G401 (cell line): ENCODE measurements at regions not wholly inside any gene's neighbourhood (a gene's known extent, or its start where the extent isn't known, plus 50 kb on each side); places are given as distances from the start of the nearest gene placed in this dataset.

Source experiments
- DNase-seq: peaks from one replicate; pipeline ENCODE4 v3.0.0-alpha.2; 2015; ENCODE audit warnings: low spot score
- in situ Hi-C: cut with HindIII; loops from 2 replicates; pipeline ENCODE4 v1.10.0; 2016; ENCODE audit warnings: low sequenced_read_pairs, mixed read lengths

DNA sequence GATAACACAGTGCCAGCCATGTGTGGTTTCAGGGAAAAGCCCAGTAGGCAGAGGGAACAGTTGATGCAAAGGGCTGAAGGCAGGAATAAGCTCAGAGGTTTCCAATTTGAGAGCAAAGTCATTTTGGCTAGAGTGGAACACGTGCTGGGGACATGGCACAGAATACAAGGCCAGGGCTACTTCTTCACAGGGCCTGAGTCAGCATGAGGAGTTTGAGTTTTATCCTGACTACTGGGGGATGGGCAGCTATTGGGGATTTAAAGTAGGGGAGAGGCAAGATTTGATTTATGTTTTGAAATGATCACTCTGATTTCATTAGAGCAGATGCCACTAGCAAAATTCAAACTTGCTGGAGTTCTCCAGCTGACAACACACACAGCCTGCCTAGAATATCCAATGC lies 241.1 kb upstream of the CSF3R start:
- in situ Hi-C loops = no loop called here
- DNase-seq = no peak

DNA sequence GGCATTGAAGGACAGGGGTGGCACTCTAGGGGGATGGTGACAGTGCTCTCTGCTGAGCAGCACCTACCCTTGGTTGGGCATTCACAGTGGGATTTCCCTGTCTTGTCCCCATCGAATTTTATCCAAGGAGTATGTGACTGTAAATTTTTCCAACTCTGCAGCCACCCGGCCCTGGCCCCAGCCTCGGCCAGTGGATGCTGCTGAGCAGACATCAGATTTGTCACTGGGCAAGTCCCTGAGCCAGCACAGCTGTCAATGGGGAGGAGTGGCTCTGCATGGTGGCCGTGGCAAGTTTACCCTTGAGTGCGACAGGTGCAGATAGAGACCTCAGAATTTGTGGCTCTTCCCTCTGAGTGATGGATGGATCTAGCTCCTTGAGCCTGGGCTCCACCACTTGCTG lies 240.2 kb upstream of the CSF3R start:
- in situ Hi-C loops = no loop called here
- DNase-seq = no peak

DNA sequence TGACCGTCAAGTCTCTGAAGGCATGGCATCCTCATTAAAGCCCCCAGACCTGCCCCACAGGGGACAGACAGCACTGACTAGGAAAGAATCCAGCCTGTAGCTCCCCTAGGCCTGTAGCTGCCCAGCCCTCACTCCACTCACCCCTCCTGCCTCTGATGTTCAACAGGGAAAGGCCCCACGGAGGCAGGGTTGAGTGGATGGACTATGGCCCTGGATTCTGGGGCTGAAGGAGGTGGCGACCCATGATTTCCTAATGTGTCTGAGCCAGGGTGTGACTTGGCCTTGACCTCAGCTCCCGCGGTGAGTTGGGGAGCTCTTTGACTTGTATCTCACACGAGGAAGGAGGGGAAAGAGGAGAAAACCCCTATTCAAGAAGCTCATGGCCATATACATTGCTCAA lies 238.5 kb upstream of the CSF3R start:
- DNase-seq = no peak
- in situ Hi-C loops = no loop called here

DNA sequence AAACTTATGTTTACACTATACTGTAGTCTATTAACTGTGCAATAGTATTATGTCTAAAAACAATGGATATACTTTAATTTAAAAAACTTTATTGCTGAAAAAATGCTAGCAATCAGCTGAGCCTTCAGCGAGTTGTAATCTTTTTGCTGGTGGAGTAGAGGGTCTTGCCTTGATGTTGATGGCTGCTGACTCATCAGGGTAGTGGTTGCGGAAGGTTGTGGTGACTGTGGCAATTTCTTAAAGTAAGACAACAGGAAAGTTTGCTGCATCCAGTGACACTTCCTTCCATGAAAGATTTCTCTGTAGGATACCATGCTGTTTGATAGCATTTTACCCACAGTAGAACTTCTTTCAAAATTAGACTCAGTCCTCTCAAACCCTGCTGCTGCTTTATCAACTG lies 234.7 kb upstream of the CSF3R start:
- in situ Hi-C loops = no loop called here
- no peak for DNase-seq

DNA sequence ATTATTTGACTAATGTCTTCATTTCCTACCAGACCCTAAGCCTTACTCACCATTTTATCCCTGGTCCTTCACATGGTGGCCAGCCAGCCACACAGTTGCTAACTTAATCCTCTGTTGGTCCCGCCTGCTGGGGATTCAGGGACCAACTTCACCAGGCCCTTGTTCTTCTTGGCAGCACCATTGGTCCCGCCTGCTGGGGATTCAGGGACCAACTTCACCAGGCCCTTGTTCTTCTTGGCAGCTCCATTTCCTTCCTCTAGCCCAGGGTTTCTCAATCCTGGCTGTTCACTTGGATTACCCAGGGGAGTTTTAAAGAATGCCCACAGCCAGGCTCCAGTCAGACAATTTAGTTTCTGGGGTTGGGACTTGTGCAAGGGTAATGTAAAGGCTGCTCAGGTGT lies 233.1 kb upstream of the CSF3R start:
- in situ Hi-C loops = no loop called here
- DNase-seq = no peak

DNA sequence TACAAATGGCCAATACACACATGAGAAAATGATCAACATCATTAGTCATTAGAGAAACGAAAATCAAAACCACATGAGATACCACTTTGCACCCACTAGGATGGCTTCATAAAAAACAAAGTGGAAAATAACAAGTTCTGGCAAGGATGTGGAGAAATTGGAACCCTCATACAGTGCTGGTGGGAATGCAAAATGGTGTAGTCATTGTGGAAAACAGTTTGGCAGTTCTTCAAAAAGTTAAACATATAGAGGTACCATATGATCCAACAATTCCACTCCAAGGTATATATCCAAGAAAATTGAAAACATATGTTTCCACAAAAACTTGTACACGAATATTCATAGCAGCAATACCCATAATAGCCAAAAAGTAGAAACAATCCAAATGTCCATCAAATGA lies 231.6 kb upstream of the CSF3R start:
- DNase-seq = no peak
- in situ Hi-C loops = no loop called here

DNA sequence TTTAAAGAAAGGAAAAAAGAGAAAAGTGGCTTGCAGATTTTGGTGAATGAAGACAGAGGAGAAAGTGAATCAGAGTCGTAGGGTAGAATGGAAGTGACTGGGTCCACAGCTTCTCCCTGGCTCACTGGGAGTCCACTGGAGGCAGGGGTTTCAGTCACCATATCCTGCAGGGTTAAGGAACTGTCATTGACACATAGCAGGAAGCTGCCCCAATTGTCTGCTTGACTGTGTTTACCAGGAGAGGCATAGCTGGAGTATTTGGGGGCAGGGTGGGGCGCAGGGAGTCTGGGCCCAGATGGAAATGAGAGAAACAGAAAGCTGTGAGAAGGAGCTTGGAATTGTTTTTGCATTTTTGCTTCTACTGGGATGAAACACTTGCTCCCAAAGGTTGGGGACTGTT lies 228.8 kb upstream of the CSF3R start:
- no peak for DNase-seq
- in situ Hi-C loops = no loop called here

DNA sequence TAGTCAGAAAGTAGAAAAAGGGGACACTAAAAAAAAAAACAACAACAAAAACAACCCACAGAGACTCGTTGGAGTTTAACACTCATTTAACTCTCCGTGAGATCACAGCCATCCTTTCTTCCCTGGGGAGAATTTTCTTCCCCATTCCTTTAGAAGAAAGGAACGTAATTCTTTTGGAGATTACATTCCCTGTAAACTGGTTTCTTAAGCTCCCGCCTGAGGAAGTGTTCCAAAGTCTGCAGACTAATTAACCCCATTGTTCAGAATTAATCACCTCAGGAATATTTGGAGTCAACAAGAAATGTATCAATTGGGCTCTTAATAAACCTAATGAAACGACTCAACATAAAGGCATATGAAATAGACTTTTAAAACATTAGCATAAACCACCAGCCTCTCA lies 228.2 kb upstream of the CSF3R start:
- DNase-seq = no peak
- in situ Hi-C loops = no loop called here

DNA sequence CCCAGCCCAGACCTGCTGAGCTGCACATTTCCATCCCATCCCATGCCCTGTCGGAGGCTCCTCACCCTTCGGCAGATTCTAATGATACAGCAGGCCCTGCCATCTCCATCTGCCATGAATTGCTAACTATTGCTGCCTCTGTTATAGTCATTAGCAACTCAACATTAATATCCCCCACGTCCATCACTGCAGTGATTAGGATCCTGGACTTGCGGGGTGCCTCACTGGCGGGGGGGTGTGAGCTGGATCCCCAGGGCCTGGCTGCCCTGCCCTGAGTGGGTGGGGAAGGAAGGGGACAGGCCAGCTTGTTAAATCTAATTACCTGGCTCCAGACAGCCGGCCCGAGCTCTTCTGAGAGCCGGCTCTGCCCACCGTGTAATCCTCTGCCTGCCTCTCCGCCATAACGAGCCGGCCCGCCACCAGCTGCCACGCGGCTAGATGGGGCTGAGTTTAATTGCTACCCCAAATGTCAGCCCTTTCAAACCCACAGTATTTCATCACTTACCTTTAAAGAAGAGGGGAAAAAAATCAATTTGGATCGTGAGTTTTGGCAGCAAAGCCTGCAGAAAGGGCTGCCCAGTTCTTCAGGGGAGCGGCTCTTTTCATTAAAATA lies 227.3 kb upstream of the CSF3R start:
- in situ Hi-C loops = no loop called here
- no peak for DNase-seq

DNA sequence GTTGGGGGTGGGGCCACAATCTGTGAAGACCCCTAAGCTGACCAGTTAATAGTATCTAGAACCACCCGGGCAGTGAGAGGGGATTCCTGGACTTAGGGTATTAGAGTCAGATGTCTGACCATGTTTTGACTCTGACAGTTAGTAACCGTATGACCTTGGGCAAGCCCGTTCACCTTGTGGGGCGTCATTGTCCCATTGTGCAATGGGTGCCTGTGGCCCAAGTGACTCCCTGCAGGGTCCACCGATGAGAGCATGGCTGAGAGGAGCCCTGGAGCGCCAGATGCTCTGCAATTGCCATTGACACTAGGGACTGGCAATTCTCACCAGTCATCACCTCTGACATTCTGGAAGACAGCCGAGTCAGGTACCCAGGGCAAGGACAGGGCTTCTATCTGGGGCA lies 225.9 kb upstream of the CSF3R start:
- DNase-seq = no peak
- in situ Hi-C loops = no loop called here

DNA sequence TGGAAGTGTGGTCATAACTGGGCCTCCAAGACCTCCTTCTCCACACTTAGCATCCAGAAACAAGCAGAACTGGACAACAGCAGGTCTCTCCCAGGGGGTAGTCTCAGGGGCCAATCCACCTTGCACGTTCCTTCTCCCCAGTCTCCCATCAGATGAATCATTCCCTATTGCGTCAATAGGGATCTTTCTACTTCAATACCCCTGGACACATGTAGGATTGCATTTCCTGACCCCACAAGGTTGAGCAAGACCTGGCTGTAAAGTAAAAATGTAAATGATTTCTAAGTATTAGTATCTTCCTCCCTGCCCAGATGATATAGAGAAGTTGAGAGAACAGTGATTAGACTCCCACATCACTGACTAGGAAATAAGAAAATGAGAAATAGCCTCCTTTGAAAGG lies 224.5 kb upstream of the CSF3R start:
- no peak for DNase-seq
- in situ Hi-C loops = no loop called here

DNA sequence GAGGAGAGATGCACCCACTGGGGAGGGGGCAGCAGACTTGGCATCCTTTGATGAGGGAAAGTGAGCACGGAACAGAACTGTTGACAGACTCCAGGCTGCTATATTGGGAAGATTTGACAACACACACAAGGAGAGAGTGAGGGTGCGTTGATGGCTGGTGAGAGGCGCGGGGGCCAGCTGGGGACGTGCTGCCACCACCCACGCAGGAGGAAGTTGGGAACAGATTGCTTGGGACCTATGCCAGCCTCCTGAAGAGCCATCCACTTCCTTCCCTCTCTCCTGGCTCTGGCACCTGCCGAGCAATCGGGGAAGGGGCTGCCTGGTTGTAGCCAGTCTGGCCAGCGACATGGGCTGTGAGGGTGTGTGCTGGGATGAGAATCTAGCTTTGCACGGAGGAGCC lies 223.7 kb upstream of the CSF3R start:
- in situ Hi-C loops = no loop called here

DNA sequence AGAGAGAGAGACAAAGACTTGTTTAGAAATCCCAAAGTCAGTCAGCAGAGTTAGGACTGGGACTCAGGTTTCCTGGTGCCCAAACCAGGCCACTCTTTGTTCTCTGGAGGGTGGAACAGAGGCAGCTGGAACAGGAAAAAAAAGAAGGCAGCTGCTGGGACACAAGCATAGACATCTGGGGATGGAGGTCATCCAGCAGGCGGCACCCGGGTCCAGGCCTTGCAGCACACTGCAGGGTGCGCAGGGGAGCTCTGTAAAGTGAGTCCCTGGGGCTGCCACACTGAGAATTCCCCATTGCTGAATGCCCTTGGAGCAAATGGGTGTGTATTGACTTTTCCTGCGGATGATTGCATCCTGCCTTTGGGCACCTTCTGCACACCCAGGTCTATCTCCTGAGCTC lies 222.9 kb upstream of the CSF3R start:
- no peak for DNase-seq
- in situ Hi-C loops = no loop called here

More for the DNA sequence above, 223.7 kb upstream of the CSF3R start:
- no peak for DNase-seq

DNA sequence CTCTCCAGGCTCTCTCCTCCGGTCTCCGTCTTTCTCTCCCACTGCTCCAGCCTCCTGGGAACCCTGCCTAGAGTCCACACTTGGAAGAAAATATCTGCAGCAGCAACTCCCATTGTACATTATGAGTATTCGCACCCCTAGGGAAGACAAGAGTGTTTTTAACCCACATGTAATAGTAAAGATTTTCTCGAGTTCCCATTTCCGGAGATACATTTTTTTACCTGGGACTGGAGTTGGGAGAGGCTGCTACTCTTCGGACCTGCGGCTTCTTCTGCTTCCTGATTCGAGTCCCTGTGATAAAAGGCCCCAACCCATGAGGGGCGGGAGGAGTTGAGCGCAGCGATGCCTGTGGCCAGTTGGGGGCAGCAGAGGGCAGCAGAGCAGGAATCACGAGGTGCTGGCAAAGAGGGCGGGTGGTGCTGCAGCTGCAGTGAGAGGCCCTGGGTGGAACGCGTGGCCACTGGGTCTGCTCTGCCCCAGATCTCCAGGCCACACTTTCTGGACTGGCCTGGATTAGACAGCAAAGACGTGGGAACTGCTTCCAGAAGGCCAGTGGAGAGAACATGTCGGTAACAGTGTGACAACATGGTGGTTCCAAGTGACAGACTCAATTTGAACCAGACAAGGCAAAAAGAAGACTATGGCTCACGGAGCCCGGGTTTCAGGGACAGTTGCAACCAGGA lies 221.0 kb upstream of the CSF3R start:
- DNase-seq = peak; percentile 64
- in situ Hi-C loops = no loop called here

DNA sequence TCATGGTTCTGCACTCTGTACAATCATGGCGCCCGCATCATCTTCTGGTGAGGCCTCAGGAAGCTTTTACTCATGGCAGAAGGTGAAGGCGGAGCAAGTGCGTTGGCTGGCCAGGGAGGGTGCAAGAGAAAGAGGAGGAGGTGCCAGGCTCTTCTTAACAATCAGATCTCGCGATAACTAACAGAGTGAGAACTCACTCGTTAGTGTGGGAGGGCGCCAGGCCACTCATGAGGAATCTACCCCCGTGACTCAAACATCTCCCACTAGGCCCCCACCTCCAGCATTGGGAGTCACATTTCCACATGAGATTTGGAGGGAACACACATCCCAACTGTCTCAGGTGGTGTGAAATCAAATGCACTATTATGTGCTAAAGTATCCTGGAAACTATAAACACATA lies 220.2 kb upstream of the CSF3R start:
- in situ Hi-C loops = no loop called here
- DNase-seq = no peak

DNA sequence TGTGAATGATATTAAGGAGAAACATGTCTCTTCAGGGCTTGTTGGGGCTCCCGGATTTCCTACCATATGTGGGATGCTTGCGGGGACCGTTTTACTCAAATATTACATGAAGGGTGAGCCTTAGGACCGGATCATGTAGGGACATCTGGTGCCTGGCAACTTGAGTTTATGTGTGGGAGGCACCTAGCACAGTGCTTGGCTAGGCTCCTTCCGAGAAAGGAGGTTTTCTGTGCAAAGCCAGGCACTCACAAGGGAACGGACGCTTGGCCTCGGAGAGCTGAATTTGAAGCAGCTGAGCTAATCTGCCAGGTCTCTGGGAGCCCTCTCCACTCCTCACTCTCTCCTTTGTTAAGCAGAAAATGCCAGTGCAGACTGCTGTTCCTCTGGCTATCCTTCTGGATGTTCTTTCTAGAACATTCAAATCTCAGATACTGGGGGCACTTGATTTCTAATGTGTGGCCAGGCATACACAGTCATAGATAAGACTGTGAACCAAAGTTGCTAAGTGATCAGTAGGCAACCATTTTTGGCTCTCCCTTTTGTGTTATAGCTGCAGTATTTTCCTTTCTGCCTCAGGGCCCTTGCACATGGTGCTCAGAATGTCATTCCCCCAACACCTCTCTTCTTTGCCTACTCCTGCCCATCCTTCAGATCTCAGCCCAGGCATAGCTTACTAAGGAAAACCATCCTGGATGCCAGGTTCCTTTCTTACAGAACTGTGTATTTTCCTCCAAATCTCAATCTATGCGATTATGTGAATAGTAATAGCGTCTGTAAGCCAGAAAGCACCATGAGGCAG lies 216.6 kb upstream of the CSF3R start:
- peak; percentile 45 for DNase-seq
- in situ Hi-C loops = loop anchor here (5.0 kb wide), 1 partner anchor 53 kb away; no protein-coding TSS in a partner anchor

DNA sequence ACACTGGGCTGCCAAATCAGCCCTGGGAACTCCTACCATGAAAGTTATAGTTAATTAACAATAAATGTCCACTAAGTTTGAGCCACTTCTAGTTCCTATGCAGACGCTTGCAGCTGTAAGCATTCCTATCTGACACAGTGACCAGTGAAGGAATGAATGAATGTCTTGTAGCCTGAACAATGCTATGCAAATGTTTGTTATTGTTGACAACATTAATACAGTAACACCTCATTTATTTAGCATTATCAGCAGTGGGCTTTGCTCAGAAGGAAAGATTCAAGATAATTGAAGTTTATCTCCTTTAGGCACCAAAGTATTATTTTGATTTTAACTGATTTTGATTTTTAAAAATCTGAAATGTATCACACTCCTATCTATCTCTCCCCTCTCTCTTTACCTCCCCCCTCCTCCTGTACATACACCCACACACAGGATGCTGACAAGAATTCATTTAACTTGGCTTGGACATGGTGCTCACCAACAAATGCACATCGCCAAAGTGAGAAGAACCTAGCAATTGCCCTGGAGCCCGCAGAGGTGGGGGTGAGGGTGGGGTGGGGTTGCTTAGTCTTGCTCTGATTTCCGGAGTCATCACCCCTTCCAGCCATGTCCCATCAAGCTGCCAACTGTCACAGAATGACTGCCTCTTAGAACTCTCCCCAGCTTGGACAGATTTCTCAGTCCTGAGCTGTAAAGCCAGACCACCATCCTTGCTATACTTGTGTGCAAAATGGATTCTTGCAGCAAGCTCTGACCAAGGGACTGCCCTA lies 215.3 kb upstream of the CSF3R start:
- in situ Hi-C loops = loop anchor here (5.0 kb wide), 1 partner anchor 54 kb away; no protein-coding TSS in a partner anchor
- no peak for DNase-seq

DNA sequence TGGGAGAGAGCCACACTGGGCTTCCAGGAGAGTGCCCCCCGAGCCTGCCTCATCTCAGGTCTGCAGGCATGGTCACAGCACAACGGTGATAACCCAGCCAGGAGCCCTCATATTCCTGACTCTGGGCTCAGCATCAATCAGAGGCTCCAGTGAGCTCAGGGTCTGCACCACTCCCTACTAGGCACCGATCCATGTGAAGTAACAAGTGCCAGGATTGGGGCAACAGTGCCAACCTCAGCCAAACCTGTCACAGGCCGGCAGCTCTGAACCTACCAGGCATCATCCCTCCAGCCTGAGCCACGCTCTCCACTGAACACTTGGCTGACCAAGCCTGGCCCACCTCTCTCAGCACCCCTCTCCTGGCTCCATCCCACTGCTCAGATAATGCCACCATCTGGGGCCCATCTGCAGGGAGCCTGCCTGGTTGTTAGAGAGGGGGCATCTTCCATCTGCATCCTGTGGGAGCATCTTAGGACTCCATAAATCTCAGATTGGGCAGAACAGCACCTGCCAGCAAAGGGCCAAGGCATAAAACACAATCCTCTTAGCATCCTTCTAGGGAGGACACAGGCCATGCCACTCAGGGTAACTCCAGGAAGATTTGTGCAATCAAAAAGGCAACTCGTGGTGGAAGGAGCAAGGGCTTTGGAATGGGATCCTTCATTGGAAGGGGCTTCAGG lies 213.7 kb upstream of the CSF3R start:
- in situ Hi-C loops = loop anchor here (5.0 kb wide), 1 partner anchor 56 kb away; no protein-coding TSS in a partner anchor
- peak; percentile 24 for DNase-seq

DNA sequence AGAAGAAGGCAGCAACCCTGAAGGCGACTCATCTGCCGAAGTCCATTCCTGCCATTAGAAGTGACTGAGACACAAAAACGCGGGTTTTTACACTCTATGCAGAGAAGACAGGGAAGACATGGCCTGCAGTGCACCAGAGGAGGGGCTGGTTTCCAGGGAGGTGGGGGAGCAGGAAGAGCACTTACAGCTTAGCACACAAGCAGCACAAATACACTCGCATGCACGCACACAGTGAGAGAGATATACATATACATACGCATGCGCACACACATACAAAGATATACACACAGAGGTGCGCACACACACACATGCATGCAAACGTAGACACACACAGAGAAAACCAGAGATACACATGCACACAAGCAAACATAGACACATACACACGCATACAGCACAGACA lies 210.9 kb upstream of the CSF3R start:
- in situ Hi-C loops = no loop called here
- DNase-seq = no peak
